C1 segment of cervical spinal cord (tissue), 14 donors: ENCODE measurements at regions not wholly inside any gene's neighbourhood (a gene's known extent, or its start where the extent isn't known, plus 50 kb on each side); places are given as distances from the start of the nearest gene placed in this dataset.
"Not testable (repeated sequence)": the region's sequence is repeated elsewhere in the genome, so short reads cannot be mapped to it uniquely, and the experiment has no call there.

ENCODE experiments used
- DNase-seq, 14 donors: peaks; one replicate each; lab custom pipeline; 2025; lab: John Stamatoyannopoulos, UW

GRCh38 chr12:66733321-66733720, 54.4 kb upstream of the GRIP1 start:
- no peak for DNase-seq

DNA sequence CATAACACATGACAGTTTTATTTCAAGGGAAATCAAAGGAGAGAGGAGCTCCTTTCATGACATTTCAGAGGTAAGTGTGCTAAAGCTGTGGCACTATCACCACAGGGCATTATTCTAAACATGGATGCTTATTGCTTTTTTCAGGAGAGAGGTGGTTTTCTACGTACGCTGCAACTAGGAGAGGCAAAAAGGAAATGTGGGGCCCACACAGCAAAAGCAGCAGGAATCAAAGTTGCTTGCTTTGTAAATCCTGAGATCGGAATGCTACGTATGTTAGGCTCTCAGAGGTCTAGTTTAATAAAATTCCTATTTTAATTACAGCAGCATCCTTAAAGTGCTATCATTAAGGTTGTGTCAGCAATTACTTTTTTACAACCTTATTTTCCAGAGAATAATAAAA, 55.0 kb upstream of the GRIP1 start:
- no peak for DNase-seq

- no peak for DNase-seq
Measured at GRCh38 chr12:66735275-66735674, 56.4 kb upstream of the GRIP1 start.

DNA sequence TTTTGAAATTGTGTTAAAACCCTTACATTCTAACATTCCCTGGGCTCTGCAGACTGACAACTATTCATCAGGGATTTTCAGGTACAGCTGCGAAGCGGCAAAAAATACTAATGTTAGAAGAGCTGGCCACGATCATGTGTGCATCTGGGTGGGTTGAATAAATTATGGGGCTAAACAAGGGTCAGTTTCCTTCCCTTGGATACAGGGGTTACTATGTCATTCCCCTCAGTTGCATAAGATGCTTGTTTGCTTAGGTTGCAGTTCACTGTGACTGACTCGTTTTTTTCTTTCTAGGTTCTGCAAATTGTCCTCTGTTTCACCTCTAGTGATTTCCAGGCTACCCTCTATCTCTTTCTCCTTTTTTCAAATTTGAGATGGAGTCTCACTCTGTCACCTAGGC, 58.1 kb upstream of the GRIP1 start:
- DNase-seq, result no peak

DNA sequence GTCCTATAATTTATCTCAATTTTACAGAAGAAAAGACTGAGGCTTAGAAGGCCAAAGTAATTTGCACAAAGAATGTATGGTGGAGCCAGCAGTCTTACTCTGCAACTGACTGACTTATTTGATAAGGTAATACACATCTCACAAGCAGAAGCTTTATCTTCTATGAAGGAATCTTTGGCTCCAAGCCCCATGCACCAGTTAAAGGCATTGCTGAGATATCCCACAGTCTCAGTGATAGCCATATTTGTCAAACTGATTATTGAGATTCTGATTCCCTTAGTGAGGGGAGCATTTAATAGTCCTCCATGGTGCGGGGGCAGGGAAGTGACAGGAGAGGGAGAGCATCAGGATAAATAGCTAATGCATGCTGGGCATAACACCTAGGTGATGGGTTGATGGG, 60.4 kb upstream of the GRIP1 start:
- DNase-seq, result no peak

DNA sequence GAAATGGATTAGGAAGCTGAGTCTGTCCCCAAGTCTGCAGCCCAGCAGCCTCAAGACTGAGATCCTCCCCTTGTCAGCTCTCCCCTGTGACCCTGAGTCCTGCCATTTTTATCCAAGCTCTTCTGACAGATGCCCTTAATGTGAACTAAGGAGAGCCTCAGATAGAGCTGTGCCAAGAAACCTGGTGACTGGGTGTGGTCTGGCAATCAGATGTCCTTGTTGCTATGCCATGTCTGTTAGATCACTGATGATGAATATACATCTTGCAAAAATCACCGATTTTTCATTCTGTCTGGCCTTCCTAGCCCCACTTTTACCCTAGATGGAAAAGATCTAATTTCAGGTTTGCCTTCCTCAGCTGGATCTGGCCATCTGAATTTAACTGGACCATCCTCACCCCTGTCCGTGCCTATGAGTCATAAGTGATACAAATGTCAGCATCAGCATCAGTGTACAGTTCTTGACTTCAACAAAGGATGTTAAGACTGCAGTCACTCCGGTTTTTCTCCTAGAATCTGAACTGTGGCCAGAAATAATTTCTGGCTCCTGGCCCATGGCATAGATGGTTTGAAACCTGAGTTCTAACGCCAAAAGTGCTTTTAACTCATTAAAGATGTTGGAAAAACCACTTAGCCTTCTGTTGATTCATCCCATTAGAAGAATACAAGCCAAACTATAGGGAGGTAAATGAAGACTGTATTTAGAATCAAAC, 61.2 kb upstream of the GRIP1 start:
- DNase-seq, result no peak

DNA sequence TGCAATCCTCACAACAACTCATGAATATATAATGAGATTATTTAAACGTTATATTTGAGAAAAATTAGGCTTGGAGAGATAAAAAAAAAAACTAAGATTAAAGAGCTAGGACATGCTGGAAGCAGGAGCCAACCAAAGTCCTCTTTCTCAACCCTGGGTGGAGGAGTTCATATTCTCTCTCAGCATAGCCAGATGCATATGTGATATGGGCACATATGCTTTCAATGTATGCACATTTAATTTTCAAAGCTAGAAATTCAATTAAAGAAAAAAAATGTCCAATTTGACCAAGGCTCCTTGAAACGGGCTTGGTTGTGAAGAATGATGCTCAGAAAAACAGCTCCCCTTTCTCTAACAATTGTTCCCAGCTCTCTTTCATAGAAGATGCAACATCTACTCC, 61.9 kb upstream of the GRIP1 start:
- no peak for DNase-seq

- DNase-seq, result no peak
Measured at GRCh38 chr12:66741919-66742318, 63.0 kb upstream of the GRIP1 start.

- no peak for DNase-seq
Measured at GRCh38 chr12:66742508-66743367, 63.9 kb upstream of the GRIP1 start.

DNA sequence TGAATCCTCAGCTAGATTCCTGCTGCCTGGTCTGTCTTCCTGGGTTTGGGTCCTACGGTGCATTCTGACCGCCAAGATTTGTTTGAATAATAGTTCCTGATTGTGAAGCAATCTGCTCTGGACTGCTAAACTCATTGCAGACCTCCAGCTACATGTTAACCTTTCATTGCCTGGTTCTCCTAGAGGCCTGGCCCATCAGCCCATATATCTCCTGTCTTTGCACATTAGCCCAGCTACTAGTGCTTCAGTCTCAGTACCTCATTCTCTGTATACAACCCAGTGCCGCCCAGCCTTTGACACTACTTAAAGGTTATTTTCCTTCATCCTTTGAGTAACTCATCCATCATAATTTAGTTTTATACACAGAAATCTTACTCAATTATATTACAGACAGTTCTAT, 65.6 kb upstream of the GRIP1 start:
- DNase-seq, result no peak

DNA sequence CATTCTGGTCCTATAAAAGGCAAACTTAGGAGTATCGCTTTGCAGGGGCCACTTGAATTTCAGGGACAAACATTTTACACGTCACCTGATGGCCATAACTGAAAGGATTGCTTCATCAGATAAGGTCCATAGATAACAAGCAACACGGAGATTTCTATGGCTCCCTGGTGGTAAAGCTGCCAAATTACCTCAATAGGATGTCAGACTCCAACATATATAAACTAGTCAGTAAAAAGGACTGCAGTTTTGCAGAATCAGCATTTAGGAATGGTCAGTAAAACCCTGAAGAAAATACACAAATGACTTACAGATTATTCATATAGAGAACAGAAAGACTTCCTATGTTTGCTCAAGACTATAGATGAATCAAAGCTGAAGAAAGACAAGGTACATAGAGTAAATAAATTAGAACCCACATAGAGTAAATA, 66.1 kb upstream of the GRIP1 start:
- no peak for DNase-seq

- no peak for DNase-seq
Measured at GRCh38 chr12:66746489-66747201, 67.8 kb upstream of the GRIP1 start.

DNA sequence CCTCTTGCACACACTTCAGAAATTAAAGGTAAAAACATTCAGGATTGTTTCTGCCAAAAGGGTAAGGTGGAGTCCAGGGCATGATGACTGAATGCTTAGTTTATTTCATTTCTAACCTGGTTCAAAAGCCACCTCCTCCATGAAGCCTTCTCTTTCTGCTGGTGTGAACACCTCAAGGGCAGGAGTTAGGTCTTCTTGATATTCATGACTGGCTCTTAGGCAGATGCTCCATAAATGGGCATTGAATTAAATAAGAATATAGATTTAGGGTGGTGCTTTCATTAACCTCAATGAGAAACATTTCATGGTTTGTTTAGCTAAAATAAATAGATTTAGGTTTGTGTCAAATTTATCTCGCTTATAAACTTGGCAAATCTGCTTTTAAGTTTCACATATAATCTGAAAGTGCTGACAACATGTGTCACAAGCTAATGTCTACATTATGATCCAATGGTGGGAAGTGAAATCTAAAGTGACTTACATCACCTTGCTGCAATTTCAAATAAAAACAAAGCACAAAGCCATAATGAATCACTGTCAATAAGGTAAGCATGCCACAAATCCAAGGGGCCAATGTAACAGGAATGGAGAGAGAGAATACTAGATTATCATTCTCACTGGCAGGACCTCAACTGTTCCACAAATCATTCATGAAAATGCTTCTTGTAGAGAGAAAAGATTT, 72.7 kb upstream of the GRIP1 start:
- no peak for DNase-seq

GRCh38 chr12:66753810-66754209, 74.9 kb upstream of the GRIP1 start:
- DNase-seq, result no peak

DNA sequence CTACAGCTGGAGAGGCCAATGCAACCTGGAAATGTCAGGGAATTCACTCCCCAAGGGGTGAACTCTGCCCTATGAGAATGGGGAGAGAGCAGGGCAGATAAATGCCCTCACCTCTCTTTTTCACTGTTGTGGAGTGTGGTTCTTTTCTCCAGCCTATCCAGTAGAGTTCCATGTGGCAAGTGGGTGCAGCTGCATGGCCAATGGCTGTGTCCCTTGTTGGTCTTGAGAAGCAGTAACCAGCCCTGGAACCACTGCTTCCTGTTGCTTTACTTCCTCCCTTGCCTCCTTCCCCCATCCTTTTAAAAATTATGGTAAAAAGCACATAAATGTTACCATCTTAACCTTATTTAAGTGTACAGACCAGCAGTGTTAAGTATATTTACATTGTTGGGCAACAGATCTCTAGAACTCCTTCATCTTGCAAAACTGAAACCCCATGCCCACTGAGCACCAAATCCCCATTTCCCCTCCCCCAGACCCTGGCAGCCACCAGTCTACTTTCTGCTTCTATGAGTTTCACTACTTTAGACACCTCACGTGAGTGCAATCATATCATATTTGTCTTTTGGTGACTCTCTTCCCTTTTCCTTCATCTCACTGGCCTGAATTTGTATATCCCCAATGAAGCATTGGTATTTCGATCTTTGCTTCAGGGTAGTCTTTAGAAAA, 77.0 kb upstream of the GRIP1 start:
- no peak for DNase-seq

GRCh38 chr12:66756631-66757030, 77.8 kb upstream of the GRIP1 start:
- no peak for DNase-seq

DNA sequence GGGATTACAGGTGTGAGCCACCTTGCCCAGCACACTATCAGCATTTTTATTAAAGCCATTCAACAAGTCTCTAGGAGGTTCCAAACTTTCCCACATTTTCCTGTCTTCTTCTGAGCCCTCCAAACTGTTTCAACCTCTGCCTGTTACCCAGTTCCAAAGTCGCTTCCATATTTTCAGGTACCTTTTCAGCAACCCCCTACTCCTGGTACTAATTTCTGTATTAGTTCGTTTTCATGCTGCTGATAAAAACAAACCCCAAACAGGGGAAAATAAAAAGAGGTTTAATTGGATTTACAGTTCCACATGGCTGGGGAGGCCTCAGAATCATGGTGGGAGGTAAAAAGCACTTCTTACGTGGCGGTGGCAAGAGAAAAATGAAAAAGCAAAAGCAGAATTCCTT, 81.2 kb upstream of the GRIP1 start:
- not testable (repeated sequence) for DNase-seq

GRCh38 chr12:66763467-66763866, 84.6 kb upstream of the GRIP1 start:
- DNase-seq, result no peak

DNA sequence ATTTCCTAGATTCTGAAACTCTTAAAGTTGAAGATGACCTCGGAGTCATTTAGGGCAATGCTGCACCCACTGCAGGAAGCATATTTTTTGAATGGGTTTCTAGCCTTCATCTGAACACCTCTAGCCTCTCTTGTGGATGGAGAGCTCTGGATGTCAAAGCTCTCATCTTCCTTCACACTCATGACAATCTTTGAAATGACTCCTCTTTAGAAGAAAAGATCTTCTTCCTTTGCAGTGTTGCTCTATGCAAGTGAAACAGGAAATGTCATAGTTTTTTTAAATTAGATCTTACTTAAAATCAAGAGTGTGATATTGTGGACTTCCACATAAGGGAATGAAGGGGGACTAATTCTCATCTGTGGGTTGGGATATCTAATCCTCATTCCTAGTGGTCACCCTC, 86.3 kb upstream of the GRIP1 start:
- DNase-seq, result no peak

DNA sequence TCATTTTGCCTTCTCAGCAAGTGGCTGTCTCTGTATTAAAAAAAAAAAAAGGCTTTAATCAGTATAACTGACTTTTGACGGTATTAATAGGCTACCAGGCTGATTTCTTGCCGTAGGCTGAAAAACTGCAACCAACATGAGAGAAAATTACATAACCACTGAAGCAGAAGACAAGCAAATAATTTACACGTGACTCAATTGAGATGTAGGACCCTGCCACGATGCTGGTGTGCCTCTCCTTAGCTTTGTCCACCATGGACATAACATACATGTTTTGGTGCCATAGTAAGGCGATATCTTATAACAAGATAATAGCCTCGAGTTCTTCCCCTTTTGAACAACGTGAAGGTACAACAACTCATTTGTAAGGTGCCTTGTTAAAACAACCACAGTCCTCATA, 88.7 kb upstream of the GRIP1 start:
- DNase-seq, result no peak

DNA sequence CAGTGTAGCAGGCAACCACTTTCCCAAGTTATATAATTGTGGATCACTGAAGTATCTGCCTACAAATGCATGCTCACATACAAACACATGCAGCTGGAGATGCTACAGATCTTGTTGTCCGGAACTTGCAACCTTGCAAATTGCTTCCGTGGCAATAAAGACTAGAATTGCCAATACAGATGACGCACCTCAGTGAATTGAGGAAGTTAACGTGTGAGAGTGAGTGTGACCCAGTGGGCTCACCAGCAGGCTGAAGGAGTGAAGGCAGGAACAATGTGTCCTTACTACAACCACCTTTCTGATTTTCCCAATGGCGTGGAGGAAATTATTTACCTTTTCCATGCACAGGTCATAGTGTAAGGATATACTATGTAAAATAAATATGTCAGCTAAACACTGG, 89.4 kb upstream of the GRIP1 start:
- DNase-seq, result no peak
